ENCODE measurements at regions not wholly inside any gene's neighbourhood (a gene's known extent, or its start where the extent isn't known, plus 50 kb on each side); places are given as distances from the start of the nearest gene placed in this dataset.

GRCh38 chr10:36247478-36247877, 605.4 kb upstream of the FZD8 start:
- TF ChIP-seq, protein P1, sequence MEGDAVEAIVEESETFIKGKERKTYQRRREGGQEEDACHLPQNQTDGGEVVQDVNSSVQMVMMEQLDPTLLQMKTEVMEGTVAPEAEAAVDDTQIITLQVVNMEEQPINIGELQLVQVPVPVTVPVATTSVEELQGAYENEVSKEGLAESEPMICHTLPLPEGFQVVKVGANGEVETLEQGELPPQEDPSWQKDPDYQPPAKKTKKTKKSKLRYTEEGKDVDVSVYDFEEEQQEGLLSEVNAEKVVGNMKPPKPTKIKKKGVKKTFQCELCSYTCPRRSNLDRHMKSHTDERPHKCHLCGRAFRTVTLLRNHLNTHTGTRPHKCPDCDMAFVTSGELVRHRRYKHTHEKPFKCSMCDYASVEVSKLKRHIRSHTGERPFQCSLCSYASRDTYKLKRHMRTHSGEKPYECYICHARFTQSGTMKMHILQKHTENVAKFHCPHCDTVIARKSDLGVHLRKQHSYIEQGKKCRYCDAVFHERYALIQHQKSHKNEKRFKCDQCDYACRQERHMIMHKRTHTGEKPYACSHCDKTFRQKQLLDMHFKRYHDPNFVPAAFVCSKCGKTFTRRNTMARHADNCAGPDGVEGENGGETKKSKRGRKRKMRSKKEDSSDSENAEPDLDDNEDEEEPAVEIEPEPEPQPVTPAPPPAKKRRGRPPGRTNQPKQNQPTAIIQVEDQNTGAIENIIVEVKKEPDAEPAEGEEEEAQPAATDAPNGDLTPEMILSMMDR (IDR thresholded peaks at IDR 0.05 in 2 of 3, conservative IDR thresholded peaks at IDR 0.05 in 1 of 3; ENCODE audit: control insufficient read depth in 2 of 3, extremely low read depth in 1 of 3, insufficient read depth in 1 of 3, low read depth in 3 of 3, low read length in 3 of 3): no peak
- no peak for TF ChIP-seq POLR2AphosphoS5 (IDR thresholded peaks at IDR 0.05; ENCODE audit: low read length)
- no peak for TF ChIP-seq EZH2 (IDR thresholded peaks at IDR 0.05; ENCODE audit: borderline replicate concordance, control insufficient read depth, low read depth, low read length)
- TF ChIP-seq IKZF1 (conservative IDR thresholded peaks at IDR 0.05): no peak
- no peak for TF ChIP-seq MAX (IDR thresholded peaks at IDR 0.05; ENCODE audit: low read depth, low read length)
- no peak for TF ChIP-seq ASH2L (IDR thresholded peaks at IDR 0.05; ENCODE audit: borderline replicate concordance, low read depth)
- TF ChIP-seq MXI1 (IDR thresholded peaks at IDR 0.05; ENCODE audit: low read depth, low read length): no peak
- no peak for TF ChIP-seq EP300 (IDR thresholded peaks at IDR 0.05; ENCODE audit: borderline replicate concordance in 1 of 2, control insufficient read depth in 1 of 2, low read depth in 2 of 2, low read length in 2 of 2)
- TF ChIP-seq MYC (IDR thresholded peaks at IDR 0.05; ENCODE audit: insufficient read depth, insufficient read length, insufficient replicate concordance, low read length, severe bottlenecking): no peak
